CD8-positive, alpha-beta memory T cell (primary cell): ENCODE measurements at regions not wholly inside any gene's neighbourhood (a gene's known extent, or its start where the extent isn't known, plus 50 kb on each side); places are given as distances from the start of the nearest gene placed in this dataset.
"Not testable (repeated sequence)": the region's sequence is repeated elsewhere in the genome, so short reads cannot be mapped to it uniquely, and the experiment has no call there.

Source experiments
- CTCF ChIA-PET: fragments of 350-600 bp; sonication (Branson Sonifier 250); formaldehyde crosslinking; loops from one replicate; lab custom pipeline; 2021; ENCODE audit warnings: antibody characterized with exemption; lab: Charles Lee
- POLR2A ChIA-PET: fragments of 350-600 bp; sonication (Branson Sonifier 250); formaldehyde crosslinking; loops from one replicate; lab custom pipeline; 2021; ENCODE audit warnings: antibody characterized with exemption; lab: Charles Lee
- DNase-seq, 5 donors: peaks; one replicate each; pipeline versions ENCODE4 v3.0.0 to v3.0.0-alpha.2; 2020 to 2022; ENCODE audit warnings: mixed read lengths in 1 of 5
- H3K27ac ChIP-seq: one replicate; pipeline ENCODE4 v1.7.0; 2013; ENCODE audit warnings: low read depth, mild to moderate bottlenecking, low read length, moderate library complexity
- H3K27me3 ChIP-seq: 2 replicates; pipeline ENCODE4 v1.7.0; 2013; ENCODE audit warnings: low read length, mild to moderate bottlenecking; ENCODE audit not compliant: insufficient read depth, poor library complexity, severe bottlenecking
- H3K36me3 ChIP-seq: 2 replicates; pipeline ENCODE4 v1.7.0; 2013; ENCODE audit warnings: mild to moderate bottlenecking, low read length, moderate library complexity; ENCODE audit not compliant: insufficient read depth
- H3K4me1 ChIP-seq: 2 replicates; pipeline ENCODE4 v1.7.0; 2013; ENCODE audit warnings: mild to moderate bottlenecking, low read length, moderate library complexity; ENCODE audit not compliant: insufficient read depth
- H3K4me3 ChIP-seq: 2 replicates; pipeline ENCODE4 v1.7.0; 2013; ENCODE audit warnings: mild to moderate bottlenecking, low read length
- H3K9me3 ChIP-seq: 2 replicates; pipeline ENCODE4 v1.7.0; 2013; ENCODE audit warnings: mild to moderate bottlenecking, low read length
- H3K27ac Mint-ChIP-seq, 8 donors: one replicate each; pipeline ENCODE4 v1.8.0; 2020 to 2021; ENCODE audit warnings: mixed read lengths in 8 of 8, mild to moderate bottlenecking in 6 of 8, inconsistent platforms in 3 of 8, moderate library complexity in 3 of 8
- H3K27me3 Mint-ChIP-seq, 2 donors: one replicate each; pipeline ENCODE4 v1.8.0; 2020 to 2021; ENCODE audit warnings: mixed read lengths in 2 of 2, mild to moderate bottlenecking in 1 of 2, moderate library complexity in 1 of 2
- H3K36me3 Mint-ChIP-seq, 3 donors: one replicate each; pipeline ENCODE4 v1.8.0; 2020 to 2021; ENCODE audit warnings: mixed read lengths in 3 of 3, inconsistent platforms in 1 of 3, mild to moderate bottlenecking in 1 of 3
- H3K4me1 Mint-ChIP-seq, 3 donors: one replicate each; pipeline ENCODE4 v1.8.0; 2020 to 2021; ENCODE audit warnings: mixed read lengths in 3 of 3, inconsistent platforms in 1 of 3, mild to moderate bottlenecking in 1 of 3
- H3K4me3 Mint-ChIP-seq, 7 donors: one replicate each; pipeline ENCODE4 v1.8.0; 2020 to 2021; ENCODE audit warnings: mixed read lengths in 7 of 7, mild to moderate bottlenecking in 6 of 7, moderate library complexity in 4 of 7, inconsistent platforms in 2 of 7
- H3K9me3 Mint-ChIP-seq, 5 donors: one replicate each; pipeline ENCODE4 v1.8.0; 2020 to 2022; ENCODE audit warnings: mixed read lengths in 5 of 5, mild to moderate bottlenecking in 3 of 5, moderate library complexity in 2 of 5, inconsistent platforms in 1 of 5

GRCh38 chr12:47463918-47464317 is 241.9 kb downstream of the RPAP3 start:
- H3K27me3 ChIP-seq, POLR2A ChIA-PET, H3K36me3 ChIP-seq, H3K4me1 ChIP-seq, DNase-seq, H3K9me3 ChIP-seq, H3K27ac ChIP-seq, H3K27ac Mint-ChIP-seq, H3K4me1 Mint-ChIP-seq, H3K4me3 ChIP-seq, H3K4me3 Mint-ChIP-seq: not testable (repeated sequence)
- CTCF ChIA-PET = interaction anchor here (1.5 kb wide), 1 partner anchor 9 kb away, joined by 4 read pairs; no protein-coding TSS in a partner anchor
- peaks cover 0 to 31% (median 1%) of the 10 kb centered on the region in 3 donors for H3K36me3 Mint-ChIP-seq
- peaks cover 0 to 32% of the 10 kb centered on the region in 2 donors for H3K27me3 Mint-ChIP-seq
- H3K9me3 Mint-ChIP-seq = peaks cover 0 to 26% (median 9%) of the 10 kb centered on the region in 5 donors

GRCh38 chr12:47458279-47458678 is 247.6 kb downstream of the RPAP3 start:
- H3K4me3 Mint-ChIP-seq = no peak overlapping the region
- H3K27me3 Mint-ChIP-seq = peaks cover 5 to 36% of the 10 kb centered on the region in 2 donors
- H3K36me3 Mint-ChIP-seq = peaks cover 0 to 17% (median 5%) of the 10 kb centered on the region in 3 donors
- H3K9me3 Mint-ChIP-seq = peaks cover 0 to 30% (median 6%) of the 10 kb centered on the region in 5 donors
- no peaks in the 10 kb centered on the region for H3K36me3 ChIP-seq
- CTCF ChIA-PET = no interaction called here
- no peaks in the 10 kb centered on the region for H3K4me1 ChIP-seq
- H3K9me3 ChIP-seq = no peaks in the 10 kb centered on the region
- POLR2A ChIA-PET = no interaction called here
- no peak overlapping the region for H3K4me3 ChIP-seq
- H3K4me1 Mint-ChIP-seq = peaks cover 0 to 3% (median 0%) of the 10 kb centered on the region in 3 donors
- H3K27me3 ChIP-seq = no peaks in the 10 kb centered on the region
- DNase-seq = no peak
- no peak overlapping the region for H3K27ac ChIP-seq
- H3K27ac Mint-ChIP-seq = no peak overlapping the region

- CTCF ChIA-PET = no interaction called here
- Mint-ChIP-seq H3K27me3 (peaks cover 10 to 32% of the 10 kb centered on the region in 2 donors), H3K9me3 (peaks cover 4 to 13% (median 5%) of the 10 kb centered on the region in 5 donors), H3K27ac (no peak overlapping the region), H3K4me3 (no peak overlapping the region), H3K4me1 (no peaks in the 10 kb centered on the region), H3K36me3 (peaks cover 0 to 10% (median 0%) of the 10 kb centered on the region in 3 donors)
- Histone ChIP-seq H3K4me3 (no peak overlapping the region), H3K36me3 (no peaks in the 10 kb centered on the region), H3K4me1 (no peaks in the 10 kb centered on the region), H3K27me3 (no peaks in the 10 kb centered on the region), H3K27ac (no peak overlapping the region), H3K9me3 (no peaks in the 10 kb centered on the region)
- POLR2A ChIA-PET = no interaction called here
- DNase-seq = no peak
These were observed 256.0 kb downstream of the RPAP3 start for GRCh38 chr12:47449797-47450196.

GRCh38 chr12:47442310-47442709 is 263.5 kb downstream of the RPAP3 start:
- CTCF ChIA-PET = interaction anchor here (0.9 kb wide), 1 partner anchor 9 kb away, joined by 3 read pairs; no protein-coding TSS in a partner anchor

GRCh38 chr12:47441490-47441889 is 264.3 kb downstream of the RPAP3 start:
- Mint-ChIP-seq H3K9me3 (peaks cover 25 to 64% (median 55%) of the 10 kb centered on the region in 5 donors), H3K4me1 (no peaks in the 10 kb centered on the region), H3K27me3 (peaks cover 0 to 7% of the 10 kb centered on the region in 2 donors), H3K36me3 (peaks cover 0 to 8% (median 0%) of the 10 kb centered on the region in 3 donors), H3K4me3 (no peak overlapping the region), H3K27ac (no peak overlapping the region)
- Histone ChIP-seq H3K4me1 (no peaks in the 10 kb centered on the region), H3K36me3 (no peaks in the 10 kb centered on the region), H3K9me3 (peaks cover 3% of the 10 kb centered on the region), H3K27ac (no peak overlapping the region), H3K27me3 (no peaks in the 10 kb centered on the region), H3K4me3 (no peak overlapping the region)
- no peak for DNase-seq
- ChIA-PET POLR2A (no interaction called here), CTCF (no interaction called here)

More at GRCh38 chr12:47442310-47442709, 263.5 kb downstream of the RPAP3 start:
- DNase-seq = no peak
- Histone ChIP-seq H3K27me3 (no peaks in the 10 kb centered on the region), H3K4me3 (no peak overlapping the region), H3K4me1 (no peaks in the 10 kb centered on the region), H3K36me3 (no peaks in the 10 kb centered on the region), H3K27ac (no peak overlapping the region), H3K9me3 (peaks cover 3% of the 10 kb centered on the region)
- Mint-ChIP-seq H3K9me3 (peaks cover 25 to 62% (median 55%) of the 10 kb centered on the region in 5 donors), H3K4me3 (no peak overlapping the region), H3K36me3 (peaks cover 0 to 8% (median 0%) of the 10 kb centered on the region in 3 donors), H3K27ac (no peak overlapping the region), H3K27me3 (peaks cover 0 to 12% of the 10 kb centered on the region in 2 donors), H3K4me1 (no peaks in the 10 kb centered on the region)
- POLR2A ChIA-PET = no interaction called here

GRCh38 chr12:47438175-47438574 is 267.7 kb downstream of the RPAP3 start:
- Histone ChIP-seq H3K4me3 (no peak overlapping the region), H3K27ac (no peak overlapping the region), H3K9me3 (peaks cover 3% of the 10 kb centered on the region), H3K36me3 (no peaks in the 10 kb centered on the region), H3K27me3 (no peaks in the 10 kb centered on the region), H3K4me1 (no peaks in the 10 kb centered on the region)
- no peak overlapping the region for H3K4me3 Mint-ChIP-seq
- H3K9me3 Mint-ChIP-seq = peaks cover 16 to 60% (median 39%) of the 10 kb centered on the region in 5 donors
- CTCF ChIA-PET = no interaction called here
- POLR2A ChIA-PET = no interaction called here
- DNase-seq = no peak
- no peak overlapping the region for H3K27ac Mint-ChIP-seq
- no peaks in the 10 kb centered on the region for H3K4me1 Mint-ChIP-seq
- H3K36me3 Mint-ChIP-seq = peaks cover 0 to 17% (median 1%) of the 10 kb centered on the region in 3 donors
- H3K27me3 Mint-ChIP-seq = peaks cover 0 to 15% of the 10 kb centered on the region in 2 donors

GRCh38 chr12:47437570-47437969 is 268.3 kb downstream of the RPAP3 start:
- peaks cover 3% of the 10 kb centered on the region for H3K9me3 ChIP-seq
- H3K27ac ChIP-seq = no peak overlapping the region
- Mint-ChIP-seq H3K4me1 (no peaks in the 10 kb centered on the region), H3K27ac (no peak overlapping the region), H3K9me3 (peaks cover 14 to 59% (median 33%) of the 10 kb centered on the region in 5 donors), H3K36me3 (peaks cover 0 to 11% (median 1%) of the 10 kb centered on the region in 3 donors), H3K27me3 (peaks cover 0 to 15% of the 10 kb centered on the region in 2 donors), H3K4me3 (no peak overlapping the region)
- H3K27me3 ChIP-seq = no peaks in the 10 kb centered on the region
- H3K4me1 ChIP-seq = no peaks in the 10 kb centered on the region
- ChIA-PET POLR2A (no interaction called here), CTCF (no interaction called here)
- no peak overlapping the region for H3K4me3 ChIP-seq
- H3K36me3 ChIP-seq = no peaks in the 10 kb centered on the region
- DNase-seq = no peak

- CTCF ChIA-PET = no interaction called here
- no peak overlapping the region for H3K27ac Mint-ChIP-seq
- Histone ChIP-seq H3K27me3 (no peaks in the 10 kb centered on the region), H3K9me3 (no peaks in the 10 kb centered on the region), H3K4me3 (no peak overlapping the region), H3K4me1 (no peaks in the 10 kb centered on the region), H3K27ac (no peak overlapping the region), H3K36me3 (no peaks in the 10 kb centered on the region)
- POLR2A ChIA-PET = no interaction called here
- H3K9me3 Mint-ChIP-seq = peaks cover 10 to 47% (median 24%) of the 10 kb centered on the region in 5 donors
- H3K4me1 Mint-ChIP-seq = no peaks in the 10 kb centered on the region
- peaks cover 0 to 11% (median 1%) of the 10 kb centered on the region in 3 donors for H3K36me3 Mint-ChIP-seq
- DNase-seq = no peak
- peaks cover 0 to 15% of the 10 kb centered on the region in 2 donors for H3K27me3 Mint-ChIP-seq
- no peak overlapping the region for H3K4me3 Mint-ChIP-seq
These were observed 272.0 kb downstream of the RPAP3 start for GRCh38 chr12:47433876-47434275.
